ENCODE measurements at regions not wholly inside any gene's neighbourhood (a gene's known extent, or its start where the extent isn't known, plus 50 kb on each side); places are given as distances from the start of the nearest gene placed in this dataset.
"Not testable (repeated sequence)": the region's sequence is repeated elsewhere in the genome, so short reads cannot be mapped to it uniquely, and the experiment has no call there.

GRCh38 chr7:150046290-150047194 lies 172.8 kb downstream of the ATP6V0E2 start:
- TF ChIP-seq CTCF (IDR thresholded peaks at IDR 0.05 in 4 of 5, conservative IDR thresholded peaks at IDR 0.05 in 1 of 5); POLR2A (IDR thresholded peaks at IDR 0.05): not testable (repeated sequence)
